Ramos (cell line): ENCODE measurements at regions not wholly inside any gene's neighbourhood (a gene's known extent, or its start where the extent isn't known, plus 50 kb on each side); places are given as distances from the start of the nearest gene placed in this dataset.
"Not testable (repeated sequence)": the region's sequence is repeated elsewhere in the genome, so short reads cannot be mapped to it uniquely, and the experiment has no call there.

ENCODE experiments used
- in situ Hi-C: fragments of 300-500 bp; cut with MboI; formaldehyde crosslinking; loops from one replicate; pipeline ENCODE4 v1.14.3; 2022; ENCODE audit warnings: low sequenced_read_pairs; ENCODE audit not compliant: unreplicated experiment

- in situ Hi-C loops = no loop called here
Observed at GRCh38 chr3:127520993-127521392, 69.5 kb downstream of the TPRA1 start.

GRCh38 chr3:127518456-127519081 is 72.0 kb downstream of the TPRA1 start:
- in situ Hi-C loops = no loop called here

GRCh38 chr3:127512256-127512655 is 78.3 kb downstream of the TPRA1 start:
- in situ Hi-C loops = no loop called here

- in situ Hi-C loops = no loop called here
Observed at GRCh38 chr3:127501177-127501576, 89.4 kb downstream of the TPRA1 start.

- in situ Hi-C loops = no loop called here
Observed at GRCh38 chr3:127497676-127498075, 92.9 kb downstream of the TPRA1 start.

- in situ Hi-C loops = no loop called here
Observed at GRCh38 chr3:127497166-127497565, 93.4 kb downstream of the TPRA1 start.

- in situ Hi-C loops = no loop called here
Observed at GRCh38 chr3:127495821-127496655, 94.5 kb downstream of the TPRA1 start.

GRCh38 chr3:127493924-127494646 is 96.4 kb downstream of the TPRA1 start:
- in situ Hi-C loops = no loop called here

GRCh38 chr3:127492426-127492825 is 98.1 kb downstream of the TPRA1 start:
- in situ Hi-C loops = no loop called here

GRCh38 chr3:127491909-127492308 is 98.6 kb downstream of the TPRA1 start:
- in situ Hi-C loops = no loop called here

- in situ Hi-C loops = no loop called here
Observed at GRCh38 chr3:127491323-127491722, 99.2 kb downstream of the TPRA1 start.

GRCh38 chr3:127491024-127491305 is 99.6 kb downstream of the TPRA1 start:
- in situ Hi-C loops = not testable (repeated sequence)

GRCh38 chr3:127490271-127491023 is 100.1 kb downstream of the TPRA1 start:
- in situ Hi-C loops = no loop called here

GRCh38 chr3:127489357-127489756 is 101.2 kb downstream of the TPRA1 start:
- in situ Hi-C loops = no loop called here

- in situ Hi-C loops = no loop called here
Observed at GRCh38 chr3:127488740-127489139, 101.8 kb downstream of the TPRA1 start.

GRCh38 chr3:127488141-127488672 is 102.3 kb downstream of the TPRA1 start:
- in situ Hi-C loops = no loop called here

- in situ Hi-C loops = no loop called here
Observed at GRCh38 chr3:127487196-127487595, 103.3 kb downstream of the TPRA1 start.

- in situ Hi-C loops = no loop called here
Observed at GRCh38 chr3:127486321-127486944, 104.1 kb downstream of the TPRA1 start.

- in situ Hi-C loops = no loop called here
Observed at GRCh38 chr3:127485396-127486170, 105.0 kb downstream of the TPRA1 start.
